Lower leg skin (tissue), 4 donors: ENCODE measurements at regions not wholly inside any gene's neighbourhood (a gene's known extent, or its start where the extent isn't known, plus 50 kb on each side); places are given as distances from the start of the nearest gene placed in this dataset.

Source experiments
- DNase-seq, 2 donors: peaks; one replicate each; pipeline ENCODE4 v3.0.0-alpha.2; 2019; ENCODE audit warnings: low spot score in 2 of 2
- H3K4me3 ChIP-seq: fragments of 200-600 bp; sonication (generic); 2 replicates; pipeline ENCODE4 v1.5.1; 2017; ENCODE audit warnings: mild to moderate bottlenecking, low read depth; ENCODE audit not compliant: poor library complexity, severe bottlenecking
- CTCF ChIP-seq, 3 donors: fragments of 450-650 bp; IDR thresholded peaks; one replicate each; pipeline ENCODE4 v1.5.1; 2016; ENCODE audit warnings: antibody characterized with exemption in 3 of 3, mild to moderate bottlenecking in 3 of 3, moderate library complexity in 2 of 3
- POLR2A ChIP-seq, 2 donors: fragments of 450-650 bp; IDR thresholded peaks; one replicate each; pipeline ENCODE4 v1.6.1; 2016 to 2017; ENCODE audit warnings: antibody characterized with exemption in 2 of 2, mild to moderate bottlenecking in 1 of 2, moderate library complexity in 1 of 2
- WGBS, 2 donors: methylation state at CpG; one replicate each; pipeline ENCODE4 v1.1.5; 2018; 5-methylcytosine and 5-hydroxymethylcytosine counted together
- intact Hi-C: fragments of 100-400 bp; cut with DNase I; formaldehyde crosslinking; loops from one replicate; pipeline ENCODE4 v1.15.0; 2023; ENCODE audit warnings: low total_unique reads

GRCh38 chr16:66188917-66189725, 177.4 kb upstream of the CDH5 start:
- intact Hi-C loops = no loop called here
- no peak for DNase-seq
- WGBS, 2 donors = 65 to 66% methylated on average over 10 of the region's 10 CpGs
- no peak overlapping the region for H3K4me3 ChIP-seq
- no peak for TF ChIP-seq CTCF (IDR thresholded peaks at IDR 0.05)
- TF ChIP-seq POLR2A (IDR thresholded peaks at IDR 0.05) = no peak

GRCh38 chr16:66186251-66186785, 180.2 kb upstream of the CDH5 start:
- H3K4me3 ChIP-seq = no peak overlapping the region
- intact Hi-C loops = no loop called here
- 59 to 81% methylated on average over 4 of the region's 4 CpGs for WGBS, 2 donors
- DNase-seq = no peak
- no peak for TF ChIP-seq CTCF (IDR thresholded peaks at IDR 0.05)
- no peak for TF ChIP-seq POLR2A (IDR thresholded peaks at IDR 0.05)

- no peak for DNase-seq
- WGBS, 2 donors = 80 to 81% methylated on average over 4 of the region's 4 CpGs
These were observed 183.9 kb upstream of the CDH5 start for GRCh38 chr16:66182592-66182991.

GRCh38 chr16:66176731-66177130, 189.8 kb upstream of the CDH5 start:
- no peak overlapping the region for H3K4me3 ChIP-seq
- TF ChIP-seq CTCF (IDR thresholded peaks at IDR 0.05) (no peak), POLR2A (IDR thresholded peaks at IDR 0.05) (no peak)
- no peak for DNase-seq
- intact Hi-C loops = no loop called here
- 95 to 97% methylated on average over 2 of the region's 2 CpGs for WGBS, 2 donors

More at GRCh38 chr16:66182592-66182991, 183.9 kb upstream of the CDH5 start:
- no peak overlapping the region for H3K4me3 ChIP-seq
- TF ChIP-seq POLR2A (IDR thresholded peaks at IDR 0.05) = no peak
- no peak for TF ChIP-seq CTCF (IDR thresholded peaks at IDR 0.05)
- intact Hi-C loops = no loop called here

- DNase-seq = no peak
- no peak for TF ChIP-seq CTCF (IDR thresholded peaks at IDR 0.05)
- TF ChIP-seq POLR2A (IDR thresholded peaks at IDR 0.05) = no peak
These were observed 190.4 kb upstream of the CDH5 start for GRCh38 chr16:66176111-66176510.

More at GRCh38 chr16:66176111-66176510, 190.4 kb upstream of the CDH5 start:
- intact Hi-C loops = no loop called here
- WGBS, 2 donors = 93 to 95% methylated on average over 7 of the region's 7 CpGs
- no peak overlapping the region for H3K4me3 ChIP-seq
